NCI-H69 (cell line): ENCODE measurements at regions not wholly inside any gene's neighbourhood (a gene's known extent, or its start where the extent isn't known, plus 50 kb on each side); places are given as distances from the start of the nearest gene placed in this dataset.

Experiments
- DNase-seq: peaks from one replicate; lab custom pipeline; 2025; lab: John Stamatoyannopoulos, UW

GRCh38 chr20:10806539-10806938 is 132.7 kb upstream of the JAG1 start:
- DNase-seq = no peak

- DNase-seq = no peak
Measured at GRCh38 chr20:10807013-10807412, 133.2 kb upstream of the JAG1 start.

- DNase-seq = peak; percentile 44
Measured at GRCh38 chr20:10812759-10813327, 139.0 kb upstream of the JAG1 start.

- DNase-seq = no peak
Measured at GRCh38 chr20:10823585-10823984, 149.8 kb upstream of the JAG1 start.

- no peak for DNase-seq
Measured at GRCh38 chr20:10824750-10825500, 151.1 kb upstream of the JAG1 start.

- DNase-seq = no peak
Measured at GRCh38 chr20:10826111-10826510, 152.3 kb upstream of the JAG1 start.

GRCh38 chr20:10828180-10828579 is 154.4 kb upstream of the JAG1 start:
- no peak for DNase-seq

GRCh38 chr20:10832141-10832540 is 158.3 kb upstream of the JAG1 start:
- DNase-seq = no peak

- no peak for DNase-seq
Measured at GRCh38 chr20:10837901-10838300, 164.1 kb upstream of the JAG1 start.

GRCh38 chr20:10842116-10842515 is 168.3 kb upstream of the JAG1 start:
- peak; percentile 12 for DNase-seq

GRCh38 chr20:10843146-10843711 is 169.4 kb upstream of the JAG1 start:
- DNase-seq = no peak

- DNase-seq = no peak
Measured at GRCh38 chr20:10846766-10847165, 173.0 kb upstream of the JAG1 start.

GRCh38 chr20:10848810-10849370 is 175.1 kb upstream of the JAG1 start:
- peak; percentile 29 for DNase-seq

GRCh38 chr20:10853176-10853575 is 179.4 kb upstream of the JAG1 start:
- no peak for DNase-seq

- DNase-seq = no peak
Measured at GRCh38 chr20:10853731-10854130, 179.9 kb upstream of the JAG1 start.

GRCh38 chr20:10854976-10855375 is 181.2 kb upstream of the JAG1 start:
- no peak for DNase-seq

- DNase-seq = no peak
Measured at GRCh38 chr20:10855778-10856177, 182.0 kb upstream of the JAG1 start.

GRCh38 chr20:10856237-10857015 is 182.6 kb upstream of the JAG1 start:
- no peak for DNase-seq

GRCh38 chr20:10857352-10858070 is 183.7 kb upstream of the JAG1 start:
- no peak for DNase-seq

GRCh38 chr20:10861090-10861489 is 187.3 kb upstream of the JAG1 start:
- DNase-seq = no peak

GRCh38 chr20:10861619-10862018 is 187.8 kb upstream of the JAG1 start:
- DNase-seq = peak; percentile 94
